HL-60 (cell line): ENCODE measurements at regions not wholly inside any gene's neighbourhood (a gene's known extent, or its start where the extent isn't known, plus 50 kb on each side); places are given as distances from the start of the nearest gene placed in this dataset.

Source experiments
- DNase-seq, 2 experiments: peaks; one replicate each; pipeline ENCODE4 v3.0.0-alpha.2; 2010 to 2020; ENCODE audit warnings: low read depth in 1 of 2, low spot score in 1 of 2
- H3K27ac ChIP-seq: fragments of 250-450 bp; sonication (Bioruptor Pico); replicated peaks from 2 replicates; pipeline ENCODE4 v1.5.1; 2020; ENCODE audit warnings: mild to moderate bottlenecking, moderate library complexity
- H3K27me3 ChIP-seq: fragments of 250-450 bp; sonication (Bioruptor Pico); 2 replicates; pipeline ENCODE4 v1.5.1; 2021; ENCODE audit warnings: mild to moderate bottlenecking, moderate library complexity; ENCODE audit not compliant: insufficient read depth, poor library complexity, severe bottlenecking
- H3K4me3 ChIP-seq: replicated peaks from 2 replicates; pipeline ENCODE4 v1.5.1; 2011; ENCODE audit warnings: mild to moderate bottlenecking, control low read depth, low read length; ENCODE audit not compliant: insufficient read depth
- CTCF ChIP-seq: IDR thresholded peaks from one replicate; pipeline ENCODE4 v1.5.1; 2011; ENCODE audit warnings: low read length, control low read depth, inconsistent platforms; ENCODE audit not compliant: insufficient read depth
- GABPA ChIP-seq: IDR thresholded peaks from 2 replicates; pipeline ENCODE4 v1.6.1; 2012; ENCODE audit warnings: low read depth
- POLR2AphosphoS5 ChIP-seq: IDR thresholded peaks from 2 replicates; pipeline ENCODE4 v1.6.1; 2012; ENCODE audit warnings: low read depth
- REST ChIP-seq: IDR thresholded peaks from 2 replicates; pipeline ENCODE4 v1.6.1; 2012; ENCODE audit warnings: low read depth; ENCODE audit not compliant: insufficient replicate concordance
- SPI1 ChIP-seq: IDR thresholded peaks from 2 replicates; pipeline ENCODE4 v1.6.1; 2012; ENCODE audit warnings: low read depth, mild to moderate bottlenecking, borderline replicate concordance

GRCh38 chr2:236798491-236798890, 228.9 kb downstream of the ACKR3 start:
- H3K27me3 ChIP-seq, result no peaks in the 10 kb centered on the region
- no peak overlapping the region for H3K27ac ChIP-seq
- no peak overlapping the region for H3K4me3 ChIP-seq
- no peak for TF ChIP-seq GABPA
- TF ChIP-seq POLR2AphosphoS5, result no peak
- TF ChIP-seq CTCF, result no peak
- TF ChIP-seq REST, result no peak
- no peak for TF ChIP-seq SPI1
- no peak for DNase-seq

- TF ChIP-seq SPI1, result no peak
- no peak for TF ChIP-seq CTCF
- no peak for TF ChIP-seq POLR2AphosphoS5
- TF ChIP-seq GABPA, result no peak
- TF ChIP-seq REST, result no peak
- Histone ChIP-seq H3K27me3 (no peaks in the 10 kb centered on the region), H3K27ac (no peak overlapping the region), H3K4me3 (no peak overlapping the region)
- no peak for DNase-seq
Observed at GRCh38 chr2:236799391-236800026, 229.9 kb downstream of the ACKR3 start.

GRCh38 chr2:236802862-236803261, 233.2 kb downstream of the ACKR3 start:
- DNase-seq, result no peak
- TF ChIP-seq SPI1 (no peak), POLR2AphosphoS5 (no peak), REST (no peak)
- H3K27me3 ChIP-seq, result no peaks in the 10 kb centered on the region
- H3K4me3 ChIP-seq, result no peak overlapping the region
- no peak overlapping the region for H3K27ac ChIP-seq

- Histone ChIP-seq H3K27me3 (no peaks in the 10 kb centered on the region), H3K27ac (no peak overlapping the region), H3K4me3 (no peak overlapping the region)
- no peak for DNase-seq
- no peak for TF ChIP-seq CTCF
- no peak for TF ChIP-seq GABPA
- no peak for TF ChIP-seq POLR2AphosphoS5
- TF ChIP-seq REST, result no peak
- TF ChIP-seq SPI1, result no peak
Observed at GRCh38 chr2:236803621-236804020, 234.0 kb downstream of the ACKR3 start.
